Endometrium (tissue), 2 donors: ENCODE measurements at regions not wholly inside any gene's neighbourhood (a gene's known extent, or its start where the extent isn't known, plus 50 kb on each side); places are given as distances from the start of the nearest gene placed in this dataset.

Experiments
- FAIRE-seq: peaks from 2 replicates; lab custom pipeline; 2012; peaks lifted over from hg19 to GRCh38; lab: Jason Lieb, UNC
- donor health status: control.
- donor health status: control.

- no peak for FAIRE-seq
Measured at GRCh38 chr13:88601949-88602348, 930.8 kb downstream of the SLITRK5 start.

DNA sequence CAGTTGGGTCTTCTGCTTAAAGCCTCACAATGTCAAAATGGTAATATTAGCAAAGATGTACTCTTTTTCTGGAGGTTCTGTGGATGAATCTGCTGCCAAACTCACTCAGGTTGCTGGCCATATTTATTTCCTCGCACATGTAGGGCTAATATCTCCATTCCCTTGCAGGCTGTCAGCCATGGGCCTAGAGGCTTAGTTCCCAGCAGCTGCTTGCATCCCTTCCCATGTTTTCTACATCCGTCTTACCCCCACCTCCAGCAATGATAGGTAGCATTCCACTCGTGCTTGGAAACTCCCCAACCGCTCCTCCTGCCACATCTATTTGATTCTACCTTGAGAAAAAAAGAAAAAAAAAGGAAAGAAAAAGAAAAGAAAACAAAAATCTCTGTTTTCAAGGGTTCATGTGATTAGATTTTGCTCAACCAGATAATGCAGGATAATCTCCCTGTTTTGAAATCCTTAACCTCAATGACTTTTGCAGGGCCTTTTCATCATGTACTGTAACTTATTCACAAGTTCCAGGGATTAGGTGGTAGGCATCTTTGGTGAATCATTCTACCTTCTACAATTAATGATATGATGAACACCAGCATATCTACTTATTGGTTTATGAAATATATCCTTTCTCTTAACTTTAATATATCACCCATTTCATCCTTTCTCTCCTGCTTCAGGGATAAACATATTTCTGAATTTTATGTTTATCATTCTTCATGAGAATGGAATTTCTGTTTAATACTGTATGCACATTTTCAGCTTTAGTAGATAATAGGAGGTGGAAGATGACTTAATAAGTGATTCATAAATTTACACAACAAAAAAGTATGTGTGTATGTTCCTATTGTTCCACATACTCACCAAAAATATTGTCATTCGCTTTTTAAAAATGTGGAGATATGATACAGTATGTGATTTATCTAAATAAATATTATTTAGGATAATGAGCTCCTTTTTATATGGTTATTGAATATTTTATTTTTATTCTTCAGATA is 931.9 kb downstream of the SLITRK5 start:
- no peak for FAIRE-seq

GRCh38 chr13:88617176-88617575 is 946.0 kb downstream of the SLITRK5 start:
- no peak for FAIRE-seq

DNA sequence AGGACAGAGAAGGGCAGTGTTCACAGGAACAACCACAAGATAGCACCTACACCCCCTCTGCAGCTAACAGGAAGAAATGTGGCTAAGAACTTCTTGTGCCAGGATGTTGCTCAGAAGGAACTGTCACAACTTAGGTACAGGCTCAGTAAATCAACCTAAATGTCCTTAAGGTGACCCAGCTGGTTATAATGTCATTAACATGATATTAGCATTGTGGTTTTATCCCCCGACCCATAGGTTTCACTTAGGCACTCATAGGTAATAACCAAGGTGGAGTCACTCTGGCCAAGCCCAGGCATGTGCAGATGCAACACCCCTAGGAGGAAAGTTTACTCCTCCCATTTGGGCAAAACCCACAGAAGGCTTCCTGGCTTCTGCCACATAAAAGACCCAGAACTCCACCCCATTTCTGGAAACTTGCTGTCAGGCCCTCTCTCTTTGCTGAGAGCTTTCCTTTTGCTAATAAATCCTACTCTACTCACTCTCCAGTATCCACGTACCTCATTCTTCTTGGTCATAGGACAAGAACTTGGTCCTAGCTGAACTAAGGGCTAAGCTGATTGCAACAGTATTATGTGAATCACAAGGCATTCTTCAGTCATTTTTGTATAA is 951.3 kb downstream of the SLITRK5 start:
- no peak for FAIRE-seq

GRCh38 chr13:88623150-88623549 is 952.0 kb downstream of the SLITRK5 start:
- FAIRE-seq, result no peak

- FAIRE-seq, result no peak
Measured at GRCh38 chr13:88627071-88627470, 955.9 kb downstream of the SLITRK5 start.

- FAIRE-seq, result no peak
Measured at GRCh38 chr13:88628882-88629281, 957.7 kb downstream of the SLITRK5 start.

DNA sequence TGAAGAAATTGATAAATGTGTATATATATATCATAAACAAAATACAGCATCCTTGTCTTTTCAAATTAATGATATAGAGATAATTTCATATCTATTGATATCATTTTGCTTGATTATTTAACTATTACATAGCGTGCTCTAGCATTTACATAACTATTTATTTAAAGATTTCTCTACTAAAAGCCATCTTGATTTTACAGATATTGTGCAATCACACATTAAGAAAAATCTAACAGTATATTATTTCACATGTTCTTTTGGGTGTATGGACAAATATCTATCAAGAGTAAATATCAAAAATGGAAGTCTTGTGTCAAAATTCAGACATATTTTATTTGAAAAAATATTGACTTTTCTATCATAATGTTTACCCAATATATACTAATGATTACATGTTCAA is 966.8 kb downstream of the SLITRK5 start:
- FAIRE-seq, result no peak

GRCh38 chr13:88643233-88643632 is 972.1 kb downstream of the SLITRK5 start:
- FAIRE-seq, result no peak

GRCh38 chr13:88648598-88649373 is 977.6 kb downstream of the SLITRK5 start:
- FAIRE-seq, result no peak

GRCh38 chr13:88649855-88650254 is 978.7 kb downstream of the SLITRK5 start:
- no peak for FAIRE-seq

DNA sequence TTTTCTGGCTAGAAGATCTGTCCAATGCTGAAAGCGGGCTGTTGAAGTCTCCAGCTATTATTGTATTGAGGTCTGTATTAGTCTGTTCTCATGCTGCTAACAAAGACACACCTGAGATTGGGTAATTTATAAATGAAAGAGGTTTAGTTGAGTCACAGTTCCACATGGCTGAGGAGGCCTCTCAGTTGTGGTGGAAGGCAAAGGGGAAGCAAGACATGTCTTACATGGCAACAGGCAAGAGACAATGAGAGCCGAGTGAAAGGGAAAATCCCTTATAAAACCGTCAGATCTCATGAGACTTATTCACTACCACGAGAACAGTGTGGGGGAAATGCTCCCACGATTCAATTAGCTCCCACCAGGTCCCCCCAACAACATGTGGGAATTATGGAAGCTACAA is 980.4 kb downstream of the SLITRK5 start:
- no peak for FAIRE-seq

DNA sequence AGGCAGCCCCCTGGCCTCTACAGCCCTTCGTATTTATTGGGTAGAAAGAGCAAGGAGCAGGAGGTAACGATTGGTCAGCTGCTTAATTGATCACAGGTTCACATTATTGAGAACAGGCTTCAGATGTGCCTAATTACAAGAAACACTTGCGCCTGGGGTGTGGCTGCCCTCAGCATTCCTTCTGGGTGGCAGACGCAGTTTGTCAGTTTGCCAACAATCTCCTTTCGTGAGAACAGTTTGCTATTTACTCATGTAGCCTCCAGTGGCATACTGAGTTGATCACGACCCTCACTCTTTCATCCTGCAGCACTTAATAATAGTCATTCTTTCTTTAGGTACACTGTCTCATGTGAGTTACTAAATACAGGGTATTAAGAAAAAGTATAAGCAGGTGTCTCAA is 985.6 kb downstream of the SLITRK5 start:
- FAIRE-seq, result no peak

- FAIRE-seq, result no peak
Measured at GRCh38 chr13:88670509-88670908, 999.3 kb downstream of the SLITRK5 start.

GRCh38 chr13:88674841-88675240 is 1003.7 kb downstream of the SLITRK5 start:
- no peak for FAIRE-seq

DNA sequence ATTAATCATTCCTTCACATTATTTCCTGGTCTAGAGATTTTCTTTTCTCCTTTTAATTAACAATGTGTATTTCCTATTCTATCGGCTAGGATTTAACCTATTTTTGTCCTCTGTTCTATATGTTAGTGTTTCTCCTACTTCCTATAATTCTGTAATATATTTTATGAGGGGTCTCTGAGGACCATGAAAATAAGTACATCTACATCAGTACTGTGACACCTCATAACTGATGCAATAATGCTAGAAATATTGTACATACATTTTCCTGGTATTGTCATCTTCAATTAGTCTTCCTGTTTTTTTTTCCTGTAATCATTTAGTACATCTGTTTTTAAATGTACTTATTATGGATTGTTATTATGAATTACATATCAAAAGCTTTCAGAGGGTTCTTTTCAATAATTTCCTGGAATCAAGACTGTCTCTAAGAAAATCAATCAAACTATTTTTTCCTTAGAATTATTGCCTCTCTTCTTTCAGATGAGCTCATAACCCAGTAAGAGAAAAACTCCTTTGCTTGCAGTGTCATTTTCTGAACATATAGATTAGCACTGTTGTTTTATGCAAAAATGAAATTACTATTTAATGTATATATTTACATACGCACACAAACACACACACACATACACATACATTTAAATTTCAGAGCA is 1004.3 kb downstream of the SLITRK5 start:
- FAIRE-seq, result no peak

DNA sequence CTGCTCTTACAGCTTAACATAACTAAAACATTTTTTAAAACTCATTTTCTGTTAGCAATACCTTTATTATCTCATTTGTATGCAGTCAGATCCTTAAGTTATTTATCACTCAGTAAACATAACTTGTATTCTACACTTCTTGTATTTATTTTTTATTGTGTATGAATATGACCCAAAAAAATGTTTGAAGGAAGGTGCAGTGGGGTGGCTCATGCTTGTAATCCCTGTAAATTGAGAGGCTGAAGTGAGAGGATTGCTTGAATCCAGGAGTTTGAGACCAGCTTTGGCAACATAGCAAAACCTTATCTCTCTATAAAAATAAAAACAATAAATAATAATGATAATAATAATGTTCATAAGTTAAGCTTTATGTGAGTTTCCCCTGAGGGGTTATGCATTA is 1004.8 kb downstream of the SLITRK5 start:
- FAIRE-seq, result no peak

- FAIRE-seq, result no peak
Measured at GRCh38 chr13:88685459-88685858, 1014.3 kb downstream of the SLITRK5 start.

DNA sequence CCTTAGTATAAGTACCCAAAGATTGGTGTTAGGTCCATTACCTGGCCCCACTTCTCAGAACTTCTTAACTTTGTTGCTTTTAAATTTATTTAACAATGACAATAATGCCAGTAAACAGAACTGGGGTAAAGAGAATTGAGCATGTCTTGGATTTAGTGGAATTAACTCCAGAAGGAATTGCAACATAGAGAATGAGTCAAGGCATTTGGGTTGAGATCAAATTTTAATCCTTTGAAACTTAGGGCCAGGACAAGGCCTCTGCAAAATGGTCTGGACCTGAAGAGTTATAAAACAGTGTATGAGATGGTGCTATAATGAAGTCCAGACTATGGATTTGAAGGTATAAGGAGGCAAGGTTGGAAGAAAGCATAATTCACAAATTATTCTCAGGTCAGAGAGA is 1030.4 kb downstream of the SLITRK5 start:
- FAIRE-seq, result no peak

- FAIRE-seq, result no peak
Measured at GRCh38 chr13:88704600-88705275, 1033.6 kb downstream of the SLITRK5 start.

DNA sequence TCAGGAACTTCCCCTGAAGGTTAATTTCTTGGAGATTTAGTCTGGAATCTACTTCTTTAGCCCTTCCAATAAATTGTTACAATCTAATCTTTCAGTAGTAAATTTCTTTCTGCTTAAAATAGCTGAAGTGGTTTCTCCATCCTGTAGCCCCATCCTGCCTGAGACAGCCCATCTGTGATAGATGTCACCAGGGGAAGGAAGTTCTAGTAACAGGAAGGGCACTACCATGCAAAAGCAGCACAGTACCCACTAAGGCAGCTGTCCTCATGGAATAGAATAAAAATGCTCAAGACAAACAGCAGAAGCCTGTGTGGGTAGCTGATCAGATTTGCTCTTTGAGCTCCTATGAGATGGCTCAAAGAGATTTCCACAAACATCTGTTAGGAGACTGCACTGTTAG is 1036.5 kb downstream of the SLITRK5 start:
- no peak for FAIRE-seq

DNA sequence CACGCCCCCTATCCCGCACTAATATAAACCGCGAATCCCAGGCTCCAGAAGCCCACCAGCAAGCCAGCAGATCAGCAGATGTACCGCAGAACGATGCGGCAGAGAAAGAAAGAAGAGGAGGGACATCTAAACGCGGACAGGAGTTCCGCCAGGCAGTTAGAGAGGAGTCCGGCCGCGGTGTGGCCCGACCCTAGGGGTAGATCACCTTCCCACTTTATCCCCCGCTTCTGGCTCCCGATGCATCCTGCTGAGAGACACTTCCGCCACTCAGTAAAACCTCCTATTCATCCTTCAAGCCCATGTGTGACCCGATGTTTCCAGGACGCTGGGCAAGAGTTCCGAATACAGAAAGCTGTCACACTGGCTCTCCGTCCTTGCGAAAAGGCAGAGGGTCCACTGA is 1046.8 kb downstream of the SLITRK5 start:
- no peak for FAIRE-seq
